ENCODE measurements at regions not wholly inside any gene's neighbourhood (a gene's known extent, or its start where the extent isn't known, plus 50 kb on each side); places are given as distances from the start of the nearest gene placed in this dataset.
A peak's percentile ranks its signal among the peaks of the same experiment; 100 is the strongest.
"Not testable (repeated sequence)": the region's sequence is repeated elsewhere in the genome, so short reads cannot be mapped to it uniquely, and the experiment has no call there.

GRCh38 chr15:62281801-62282200 lies 116.7 kb upstream of the C2CD4B start:
- POLR2A ChIA-PET; H3K27ac Mint-ChIP-seq; H3K4me3 Mint-ChIP-seq; DNase-seq; H3K36me3 Mint-ChIP-seq; H3K9me3 Mint-ChIP-seq; H3K4me1 Mint-ChIP-seq; ATAC-seq (ENCODE audit: low read depth): not testable (repeated sequence)
- peaks cover 26% of the 10 kb centered on the region for H3K27me3 Mint-ChIP-seq

GRCh38 chr15:62287066-62287857 lies 122.2 kb upstream of the C2CD4B start:
- Mint-ChIP-seq H3K9me3 (no peaks in the 10 kb centered on the region), H3K36me3 (no peaks in the 10 kb centered on the region), H3K4me1 (no peaks in the 10 kb centered on the region), H3K27ac (no peak overlapping the region), H3K4me3 (no peak overlapping the region), H3K27me3 (peaks cover 35% of the 10 kb centered on the region)
- POLR2A ChIA-PET, result no interaction called here
- DNase-seq (no peak), ATAC-seq (ENCODE audit: low read depth) (no peak)

GRCh38 chr15:62288361-62289017 lies 123.4 kb upstream of the C2CD4B start:
- DNase-seq (no peak), ATAC-seq (ENCODE audit: low read depth) (no peak)
- Mint-ChIP-seq H3K9me3 (no peaks in the 10 kb centered on the region), H3K36me3 (no peaks in the 10 kb centered on the region), H3K4me3 (no peak overlapping the region), H3K27me3 (peaks cover 38% of the 10 kb centered on the region), H3K4me1 (no peaks in the 10 kb centered on the region), H3K27ac (no peak overlapping the region)
- POLR2A ChIA-PET, result no interaction called here

- H3K27ac Mint-ChIP-seq, result no peak overlapping the region
- no peak overlapping the region for H3K4me3 Mint-ChIP-seq
- no peaks in the 10 kb centered on the region for H3K36me3 Mint-ChIP-seq
- peaks cover 41% of the 10 kb centered on the region for H3K27me3 Mint-ChIP-seq
- ATAC-seq (ENCODE audit: low read depth) (no peak), DNase-seq (no peak)
- no peaks in the 10 kb centered on the region for H3K9me3 Mint-ChIP-seq
- POLR2A ChIA-PET, result no interaction called here
- H3K4me1 Mint-ChIP-seq, result no peaks in the 10 kb centered on the region
Observed at GRCh38 chr15:62291262-62291661, 126.2 kb upstream of the C2CD4B start.

- peaks cover 20% of the 10 kb centered on the region for H3K27me3 Mint-ChIP-seq
- DNase-seq, result no peak
- H3K36me3 Mint-ChIP-seq, result no peaks in the 10 kb centered on the region
- no peak for ATAC-seq (ENCODE audit: low read depth)
- H3K27ac Mint-ChIP-seq, result no peak overlapping the region
- POLR2A ChIA-PET, result no interaction called here
- no peaks in the 10 kb centered on the region for H3K4me1 Mint-ChIP-seq
- no peak overlapping the region for H3K4me3 Mint-ChIP-seq
- H3K9me3 Mint-ChIP-seq, result no peaks in the 10 kb centered on the region
Observed at GRCh38 chr15:62296756-62297507, 131.8 kb upstream of the C2CD4B start.

- Mint-ChIP-seq H3K27me3 (peaks cover 26% of the 10 kb centered on the region), H3K36me3 (no peaks in the 10 kb centered on the region), H3K9me3 (no peaks in the 10 kb centered on the region), H3K4me3 (no peak overlapping the region), H3K4me1 (no peaks in the 10 kb centered on the region), H3K27ac (no peak overlapping the region)
- DNase-seq, result no peak
- ATAC-seq (ENCODE audit: low read depth), result no peak
- POLR2A ChIA-PET, result no interaction called here
Observed at GRCh38 chr15:62297522-62297921, 132.4 kb upstream of the C2CD4B start.

GRCh38 chr15:62297933-62298332 lies 132.8 kb upstream of the C2CD4B start:
- ATAC-seq (ENCODE audit: low read depth), result no peak
- DNase-seq, result no peak
- Mint-ChIP-seq H3K9me3 (no peaks in the 10 kb centered on the region), H3K27ac (no peak overlapping the region), H3K4me3 (no peak overlapping the region), H3K4me1 (no peaks in the 10 kb centered on the region), H3K27me3 (peaks cover 29% of the 10 kb centered on the region), H3K36me3 (no peaks in the 10 kb centered on the region)
- POLR2A ChIA-PET, result no interaction called here

- POLR2A ChIA-PET, result no interaction called here
- no peak for DNase-seq
- no peaks in the 10 kb centered on the region for H3K36me3 Mint-ChIP-seq
- H3K4me1 Mint-ChIP-seq, result no peaks in the 10 kb centered on the region
- H3K27me3 Mint-ChIP-seq, result peaks cover 26% of the 10 kb centered on the region
- H3K4me3 Mint-ChIP-seq, result no peak overlapping the region
- no peak overlapping the region for H3K27ac Mint-ChIP-seq
- no peak for ATAC-seq (ENCODE audit: low read depth)
- H3K9me3 Mint-ChIP-seq, result no peaks in the 10 kb centered on the region
Observed at GRCh38 chr15:62298811-62299210, 133.7 kb upstream of the C2CD4B start.

- H3K4me1 Mint-ChIP-seq, result no peaks in the 10 kb centered on the region
- peaks cover 28% of the 10 kb centered on the region for H3K27me3 Mint-ChIP-seq
- ATAC-seq (ENCODE audit: low read depth) (no peak), DNase-seq (no peak)
- H3K9me3 Mint-ChIP-seq, result no peaks in the 10 kb centered on the region
- H3K36me3 Mint-ChIP-seq, result no peaks in the 10 kb centered on the region
- H3K4me3 Mint-ChIP-seq, result no peak overlapping the region
- no peak overlapping the region for H3K27ac Mint-ChIP-seq
- POLR2A ChIA-PET, result no interaction called here
Observed at GRCh38 chr15:62299541-62299940, 134.5 kb upstream of the C2CD4B start.

- no peak overlapping the region for H3K4me3 Mint-ChIP-seq
- H3K27me3 Mint-ChIP-seq, result peaks cover 22% of the 10 kb centered on the region
- no peak overlapping the region for H3K27ac Mint-ChIP-seq
- H3K9me3 Mint-ChIP-seq, result no peaks in the 10 kb centered on the region
- H3K4me1 Mint-ChIP-seq, result peaks cover 7% of the 10 kb centered on the region
- ATAC-seq (ENCODE audit: low read depth) (no peak), DNase-seq (no peak)
- H3K36me3 Mint-ChIP-seq, result no peaks in the 10 kb centered on the region
- POLR2A ChIA-PET, result no interaction called here
Observed at GRCh38 chr15:62301993-62302675, 137.0 kb upstream of the C2CD4B start.

GRCh38 chr15:62306851-62307504 lies 141.9 kb upstream of the C2CD4B start:
- H3K36me3 Mint-ChIP-seq, result no peaks in the 10 kb centered on the region
- peak overlapping the region; percentile 59 for H3K27ac Mint-ChIP-seq
- H3K4me3 Mint-ChIP-seq, result peak overlapping the region; percentile 59
- ATAC-seq (ENCODE audit: low read depth), result no peak
- no peaks in the 10 kb centered on the region for H3K9me3 Mint-ChIP-seq
- POLR2A ChIA-PET, result no interaction called here
- DNase-seq, result no peak
- H3K27me3 Mint-ChIP-seq, result peaks cover 36% of the 10 kb centered on the region
- peaks cover 7% of the 10 kb centered on the region for H3K4me1 Mint-ChIP-seq

GRCh38 chr15:62307551-62307950 lies 142.5 kb upstream of the C2CD4B start:
- Mint-ChIP-seq H3K36me3 (no peaks in the 10 kb centered on the region), H3K9me3 (no peaks in the 10 kb centered on the region), H3K4me3 (no peak overlapping the region), H3K27ac (no peak overlapping the region), H3K27me3 (peaks cover 36% of the 10 kb centered on the region), H3K4me1 (peaks cover 7% of the 10 kb centered on the region)
- POLR2A ChIA-PET, result no interaction called here
- no peak for DNase-seq
- ATAC-seq (ENCODE audit: low read depth), result no peak

- H3K9me3 Mint-ChIP-seq, result no peaks in the 10 kb centered on the region
- POLR2A ChIA-PET, result no interaction called here
- no peak overlapping the region for H3K4me3 Mint-ChIP-seq
- H3K27ac Mint-ChIP-seq, result no peak overlapping the region
- H3K27me3 Mint-ChIP-seq, result peaks cover 21% of the 10 kb centered on the region
- ATAC-seq (ENCODE audit: low read depth) (no peak), DNase-seq (no peak)
- no peaks in the 10 kb centered on the region for H3K4me1 Mint-ChIP-seq
- no peaks in the 10 kb centered on the region for H3K36me3 Mint-ChIP-seq
Observed at GRCh38 chr15:62316413-62317060, 151.5 kb upstream of the C2CD4B start.
